ENCODE measurements at regions not wholly inside any gene's neighbourhood (a gene's known extent, or its start where the extent isn't known, plus 50 kb on each side); places are given as distances from the start of the nearest gene placed in this dataset.

DNA sequence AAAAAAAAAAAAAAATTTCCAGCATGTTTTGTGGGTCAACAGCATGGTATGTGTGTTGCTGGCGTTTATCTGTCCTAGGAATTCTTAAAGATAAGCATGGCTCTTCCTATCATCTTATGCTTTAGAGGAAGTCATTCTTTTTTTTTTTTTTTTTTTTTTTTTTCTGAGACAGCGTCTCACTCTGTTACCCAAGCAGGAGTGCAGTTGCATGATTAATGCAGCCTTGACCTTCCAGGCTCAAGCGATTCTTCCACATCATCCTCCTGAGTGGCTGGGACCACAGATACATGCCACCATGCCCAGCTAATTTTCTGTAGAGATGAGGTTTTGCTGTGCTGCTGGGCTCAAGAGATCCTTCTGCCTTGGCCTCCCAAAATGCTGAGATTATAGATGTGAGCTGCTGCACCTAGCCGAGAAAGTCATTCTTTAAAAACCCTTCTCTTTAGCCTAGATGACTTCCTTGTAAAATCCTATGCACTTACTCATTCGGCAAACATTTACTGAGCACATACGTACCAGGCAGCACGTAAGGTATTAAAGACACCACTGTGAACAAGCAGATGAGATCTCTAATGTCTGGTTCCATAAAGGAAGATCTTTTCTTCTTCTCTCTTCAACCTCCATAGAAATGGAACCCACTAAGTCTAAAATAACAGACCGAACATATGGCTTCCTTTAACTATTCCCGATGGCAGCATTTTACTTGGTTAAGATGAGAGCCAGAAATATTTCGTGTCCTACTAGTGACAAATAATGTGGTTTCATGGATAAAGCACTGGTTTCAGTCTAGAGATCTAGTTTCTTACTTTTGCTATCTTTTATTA is 122.4 kb downstream of the RIN2 start:
- TF ChIP-seq, protein P1, sequence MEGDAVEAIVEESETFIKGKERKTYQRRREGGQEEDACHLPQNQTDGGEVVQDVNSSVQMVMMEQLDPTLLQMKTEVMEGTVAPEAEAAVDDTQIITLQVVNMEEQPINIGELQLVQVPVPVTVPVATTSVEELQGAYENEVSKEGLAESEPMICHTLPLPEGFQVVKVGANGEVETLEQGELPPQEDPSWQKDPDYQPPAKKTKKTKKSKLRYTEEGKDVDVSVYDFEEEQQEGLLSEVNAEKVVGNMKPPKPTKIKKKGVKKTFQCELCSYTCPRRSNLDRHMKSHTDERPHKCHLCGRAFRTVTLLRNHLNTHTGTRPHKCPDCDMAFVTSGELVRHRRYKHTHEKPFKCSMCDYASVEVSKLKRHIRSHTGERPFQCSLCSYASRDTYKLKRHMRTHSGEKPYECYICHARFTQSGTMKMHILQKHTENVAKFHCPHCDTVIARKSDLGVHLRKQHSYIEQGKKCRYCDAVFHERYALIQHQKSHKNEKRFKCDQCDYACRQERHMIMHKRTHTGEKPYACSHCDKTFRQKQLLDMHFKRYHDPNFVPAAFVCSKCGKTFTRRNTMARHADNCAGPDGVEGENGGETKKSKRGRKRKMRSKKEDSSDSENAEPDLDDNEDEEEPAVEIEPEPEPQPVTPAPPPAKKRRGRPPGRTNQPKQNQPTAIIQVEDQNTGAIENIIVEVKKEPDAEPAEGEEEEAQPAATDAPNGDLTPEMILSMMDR (IDR thresholded peaks at IDR 0.05; ENCODE audit: insufficient read depth, low read length): no peak
- TF ChIP-seq POLR2AphosphoS5 (IDR thresholded peaks at IDR 0.05; ENCODE audit: low read depth): no peak
